ENCODE measurements at regions not wholly inside any gene's neighbourhood (a gene's known extent, or its start where the extent isn't known, plus 50 kb on each side); places are given as distances from the start of the nearest gene placed in this dataset.
"Not testable (repeated sequence)": the region's sequence is repeated elsewhere in the genome, so short reads cannot be mapped to it uniquely, and the experiment has no call there.

- TF ChIP-seq CTCF (IDR thresholded peaks at IDR 0.05; ENCODE audit: low read depth, low read length, missing control alignments) = no peak
- no peak overlapping the region for H3K4me3 ChIP-seq (replicated peaks; ENCODE audit: low read depth, low read length)
- no peak for DNase-seq (ENCODE audit: extremely low read depth, low read depth)
These were observed 234.8 kb downstream of the TTC6 start for GRCh38 chr14:37830271-37830670.

GRCh38 chr14:37834275-37834674 is 238.8 kb downstream of the TTC6 start:
- no peak overlapping the region for H3K4me3 ChIP-seq (replicated peaks; ENCODE audit: low read depth, low read length)
- no peak for TF ChIP-seq CTCF (IDR thresholded peaks at IDR 0.05; ENCODE audit: low read depth, low read length, missing control alignments)
- no peak for DNase-seq (ENCODE audit: extremely low read depth, low read depth)

- H3K4me3 ChIP-seq (replicated peaks; ENCODE audit: low read depth, low read length) = not testable (repeated sequence)
These were observed 243.3 kb downstream of the TTC6 start for GRCh38 chr14:37838778-37839177.

DNA sequence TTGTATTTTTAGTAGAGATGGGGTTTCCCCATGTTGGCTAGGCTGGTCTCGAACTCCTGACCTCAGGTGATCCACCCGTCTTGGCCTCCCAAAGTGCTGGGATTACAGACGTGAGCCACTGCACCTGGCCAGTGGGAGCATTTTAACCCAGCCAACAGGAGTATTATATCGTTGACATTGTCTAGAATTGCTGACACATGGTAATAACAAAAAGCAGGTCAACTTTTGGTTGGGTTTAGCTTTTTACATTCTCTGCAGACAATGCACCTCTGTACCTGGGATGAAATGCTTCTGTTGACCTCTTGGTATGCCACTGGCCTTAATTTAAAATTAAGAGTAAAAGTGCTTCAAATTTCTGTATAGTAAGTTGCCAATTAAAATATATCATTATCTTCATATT is 245.6 kb downstream of the TTC6 start:
- not testable (repeated sequence) for DNase-seq (ENCODE audit: extremely low read depth, low read depth); H3K4me3 ChIP-seq (replicated peaks; ENCODE audit: low read depth, low read length)

More at GRCh38 chr14:37838778-37839177, 243.3 kb downstream of the TTC6 start:
- not testable (repeated sequence) for DNase-seq (ENCODE audit: extremely low read depth, low read depth)

DNA sequence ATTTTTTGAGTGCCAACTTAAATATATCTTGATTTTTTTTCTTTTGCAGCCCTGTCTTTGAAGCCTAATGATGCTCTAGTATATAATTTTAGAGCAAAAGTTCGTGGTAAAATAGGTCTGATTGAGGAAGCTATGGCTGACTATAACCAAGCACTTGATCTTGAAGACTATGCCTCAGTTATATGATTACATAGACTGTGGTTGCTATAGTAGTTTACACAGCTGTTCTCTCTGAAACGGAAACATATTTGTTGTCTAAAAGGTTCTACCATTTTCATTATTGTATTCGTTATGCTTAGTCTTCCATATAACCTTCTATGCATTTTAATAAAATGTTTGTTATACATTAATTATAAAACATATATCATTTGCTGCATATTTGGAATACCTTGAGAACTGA is 246.7 kb downstream of the TTC6 start:
- no peak for TF ChIP-seq CTCF (IDR thresholded peaks at IDR 0.05; ENCODE audit: low read depth, low read length, missing control alignments)
- no peak for DNase-seq (ENCODE audit: extremely low read depth, low read depth)
- H3K4me3 ChIP-seq (replicated peaks; ENCODE audit: low read depth, low read length) = no peak overlapping the region

GRCh38 chr14:37843954-37844607 is 248.7 kb downstream of the TTC6 start:
- H3K4me3 ChIP-seq (replicated peaks; ENCODE audit: low read depth, low read length) = no peak overlapping the region
- TF ChIP-seq CTCF (IDR thresholded peaks at IDR 0.05; ENCODE audit: low read depth, low read length, missing control alignments) = no peak
- no peak for DNase-seq (ENCODE audit: extremely low read depth, low read depth)

GRCh38 chr14:37844614-37845013 is 249.2 kb downstream of the TTC6 start:
- no peak for DNase-seq (ENCODE audit: extremely low read depth, low read depth)
- no peak for TF ChIP-seq CTCF (IDR thresholded peaks at IDR 0.05; ENCODE audit: low read depth, low read length, missing control alignments)
- H3K4me3 ChIP-seq (replicated peaks; ENCODE audit: low read depth, low read length) = no peak overlapping the region

GRCh38 chr14:37848985-37849621 is 253.7 kb downstream of the TTC6 start:
- no peak overlapping the region for H3K4me3 ChIP-seq (replicated peaks; ENCODE audit: low read depth, low read length)
- TF ChIP-seq CTCF (IDR thresholded peaks at IDR 0.05; ENCODE audit: low read depth, low read length, missing control alignments) = no peak
- DNase-seq (ENCODE audit: extremely low read depth, low read depth) = no peak

Measured in HFF-Myc (cell line).